Natural killer cell (primary cell): ENCODE measurements at regions not wholly inside any gene's neighbourhood (a gene's known extent, or its start where the extent isn't known, plus 50 kb on each side); places are given as distances from the start of the nearest gene placed in this dataset.

Experiments
- ATAC-seq, 3 donors: fragments of 150-1000 bp in 2 of 3; fragments of 200-7000 bp in 1 of 3; cut with Tn5 transposase; 1 replicate in 1 of 3; 2 replicates in 2 of 3; pipeline ENCODE4 v1.10.0; 2021; ENCODE audit warnings: mild to moderate bottlenecking in 2 of 3, moderate library complexity in 2 of 3
- DNase-seq, 2 donors: peaks; one replicate each; pipeline versions ENCODE4 v3.0.0 to v3.0.0-alpha.2; 2013 to 2021; ENCODE audit warnings: mixed read lengths in 1 of 2
- H3K27ac ChIP-seq: one replicate; pipeline ENCODE4 v1.5.1; 2013; ENCODE audit warnings: mild to moderate bottlenecking, low read length
- H3K27me3 ChIP-seq: one replicate; pipeline ENCODE4 v1.6.1; 2013; ENCODE audit warnings: low read length; ENCODE audit not compliant: control insufficient read depth, insufficient read depth
- H3K36me3 ChIP-seq: one replicate; pipeline ENCODE4 v1.6.1; 2013; ENCODE audit warnings: low read length; ENCODE audit not compliant: control insufficient read depth, insufficient read depth
- H3K4me1 ChIP-seq: one replicate; pipeline ENCODE4 v1.6.1; 2013; ENCODE audit warnings: low read length; ENCODE audit not compliant: control insufficient read depth, insufficient read depth
- H3K4me3 ChIP-seq: one replicate; pipeline ENCODE4 v1.5.1; 2013; ENCODE audit warnings: low read length
- H3K9me3 ChIP-seq: one replicate; pipeline ENCODE4 v1.6.1; 2013; ENCODE audit warnings: low read length; ENCODE audit not compliant: control insufficient read depth, insufficient read depth
- H3K27ac Mint-ChIP-seq, 2 donors: one replicate each; pipeline ENCODE4 v1.8.0; 2022; ENCODE audit warnings: mild to moderate bottlenecking in 2 of 2, mixed read lengths in 2 of 2, moderate library complexity in 1 of 2
- H3K27me3 Mint-ChIP-seq, 2 donors: one replicate each; pipeline ENCODE4 v1.8.0; 2022; ENCODE audit warnings: low read depth in 2 of 2, mixed read lengths in 2 of 2
- H3K36me3 Mint-ChIP-seq: one replicate; pipeline ENCODE4 v1.8.0; 2022; ENCODE audit warnings: mixed read lengths
- H3K4me1 Mint-ChIP-seq, 2 donors: one replicate each; pipeline ENCODE4 v1.8.0; 2022; ENCODE audit warnings: mixed read lengths in 2 of 2
- H3K4me3 Mint-ChIP-seq: one replicate; pipeline ENCODE4 v1.8.0; 2022; ENCODE audit warnings: mild to moderate bottlenecking, moderate library complexity, mixed read lengths
- H3K9me3 Mint-ChIP-seq, 2 donors: one replicate each; pipeline ENCODE4 v1.8.0; 2022; ENCODE audit warnings: mixed read lengths in 2 of 2
- WGBS: methylation state at CpG from one replicate; pipeline ENCODE4 v1.1.7; 2013; ENCODE audit warnings: missing lambda C conversion rate; ENCODE audit not compliant: insufficient coverage; 5-methylcytosine and 5-hydroxymethylcytosine counted together
- intact Hi-C: fragments of 100-400 bp; cut with micrococcal nuclease; formaldehyde crosslinking; loops from one replicate; pipeline ENCODE4 v1.14.2; 2022
- TF ChIP-seq, protein P1 (sequence below): fragments of 200-600 bp; IDR thresholded peaks from one replicate; pipeline ENCODE4 v1.8.0; 2022; ENCODE audit warnings: antibody characterized with exemption

DNA sequence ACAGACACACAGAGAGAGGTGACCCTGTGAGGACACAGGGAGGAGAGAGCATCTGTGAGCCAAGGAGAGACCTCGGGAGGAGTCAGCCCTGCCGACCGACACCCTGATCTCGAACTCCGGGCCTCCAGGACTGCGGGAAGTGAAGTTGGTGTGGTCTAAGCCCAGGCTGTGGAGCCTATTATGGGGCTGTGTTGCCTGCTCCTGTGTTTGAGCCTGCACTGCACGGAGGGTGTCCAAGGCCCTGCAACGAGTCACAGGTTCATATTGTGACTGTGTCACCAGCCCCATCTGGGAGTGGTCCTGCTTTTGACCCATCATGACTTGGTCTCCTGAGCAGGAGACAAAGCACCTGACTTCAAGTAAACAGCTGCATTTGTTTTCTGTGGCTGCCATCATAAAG, 186.0 kb upstream of the AJAP1 start:
- no peak overlapping the region for H3K4me3 Mint-ChIP-seq
- Histone ChIP-seq H3K36me3 (no peaks in the 10 kb centered on the region), H3K4me1 (no peaks in the 10 kb centered on the region), H3K27ac (no peak overlapping the region), H3K9me3 (no peaks in the 10 kb centered on the region), H3K27me3 (no peaks in the 10 kb centered on the region), H3K4me3 (no peak overlapping the region)
- H3K36me3 Mint-ChIP-seq, result no peaks in the 10 kb centered on the region
- TF ChIP-seq, protein P1, sequence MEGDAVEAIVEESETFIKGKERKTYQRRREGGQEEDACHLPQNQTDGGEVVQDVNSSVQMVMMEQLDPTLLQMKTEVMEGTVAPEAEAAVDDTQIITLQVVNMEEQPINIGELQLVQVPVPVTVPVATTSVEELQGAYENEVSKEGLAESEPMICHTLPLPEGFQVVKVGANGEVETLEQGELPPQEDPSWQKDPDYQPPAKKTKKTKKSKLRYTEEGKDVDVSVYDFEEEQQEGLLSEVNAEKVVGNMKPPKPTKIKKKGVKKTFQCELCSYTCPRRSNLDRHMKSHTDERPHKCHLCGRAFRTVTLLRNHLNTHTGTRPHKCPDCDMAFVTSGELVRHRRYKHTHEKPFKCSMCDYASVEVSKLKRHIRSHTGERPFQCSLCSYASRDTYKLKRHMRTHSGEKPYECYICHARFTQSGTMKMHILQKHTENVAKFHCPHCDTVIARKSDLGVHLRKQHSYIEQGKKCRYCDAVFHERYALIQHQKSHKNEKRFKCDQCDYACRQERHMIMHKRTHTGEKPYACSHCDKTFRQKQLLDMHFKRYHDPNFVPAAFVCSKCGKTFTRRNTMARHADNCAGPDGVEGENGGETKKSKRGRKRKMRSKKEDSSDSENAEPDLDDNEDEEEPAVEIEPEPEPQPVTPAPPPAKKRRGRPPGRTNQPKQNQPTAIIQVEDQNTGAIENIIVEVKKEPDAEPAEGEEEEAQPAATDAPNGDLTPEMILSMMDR, result no peak
- H3K4me1 Mint-ChIP-seq, result no peaks in the 10 kb centered on the region
- ATAC-seq (no peak), DNase-seq (no peak)
- H3K9me3 Mint-ChIP-seq, result no peaks in the 10 kb centered on the region
- whole genome bisulfite sequencing, result 83% methylated on average over 8 of the region's 8 CpGs
- intact Hi-C loops, result no loop called here
- H3K27me3 Mint-ChIP-seq, result no peaks in the 10 kb centered on the region
- no peak overlapping the region for H3K27ac Mint-ChIP-seq

GRCh38 chr1:4468804-4469514, 185.4 kb upstream of the AJAP1 start:
- WGBS, result 86% methylated on average over 8 of the region's 9 CpGs
- Histone ChIP-seq H3K4me1 (no peaks in the 10 kb centered on the region), H3K4me3 (no peak overlapping the region), H3K27me3 (no peaks in the 10 kb centered on the region), H3K27ac (no peak overlapping the region), H3K9me3 (no peaks in the 10 kb centered on the region), H3K36me3 (no peaks in the 10 kb centered on the region)
- Mint-ChIP-seq H3K9me3 (no peaks in the 10 kb centered on the region), H3K27ac (no peak overlapping the region), H3K4me3 (no peak overlapping the region), H3K4me1 (no peaks in the 10 kb centered on the region), H3K36me3 (no peaks in the 10 kb centered on the region), H3K27me3 (no peaks in the 10 kb centered on the region)
- no peak for DNase-seq
- TF ChIP-seq, protein P1, result no peak
- no peak for ATAC-seq
- intact Hi-C loops, result no loop called here

DNA sequence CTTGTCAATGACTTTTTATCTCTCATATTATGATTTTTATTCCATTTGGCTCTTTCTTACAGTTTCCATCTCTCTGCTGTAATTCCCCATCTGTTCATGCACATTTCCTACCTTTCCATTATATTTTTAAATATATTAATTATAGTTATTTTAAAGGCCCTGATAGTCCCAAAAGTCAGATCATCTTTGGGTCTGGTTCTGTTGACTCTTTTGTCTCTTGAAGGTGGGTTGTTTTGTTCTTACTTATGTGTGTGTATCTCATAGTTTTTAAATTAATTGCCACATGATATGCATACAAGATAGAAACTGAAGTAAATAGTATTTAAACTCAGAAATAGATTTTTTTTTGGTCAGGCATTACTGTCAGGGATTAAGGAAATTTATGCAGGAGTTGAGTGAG, 178.0 kb upstream of the AJAP1 start:
- H3K4me1 ChIP-seq, result no peaks in the 10 kb centered on the region
- ATAC-seq, result no peak
- no peaks in the 10 kb centered on the region for H3K4me1 Mint-ChIP-seq

More for the DNA sequence above, 178.0 kb upstream of the AJAP1 start:
- no peak for DNase-seq
- H3K4me3 ChIP-seq, result no peak overlapping the region
- H3K36me3 ChIP-seq, result no peaks in the 10 kb centered on the region
- peaks cover 8% of the 10 kb centered on the region for H3K9me3 ChIP-seq
- TF ChIP-seq, protein P1, result no peak
- Mint-ChIP-seq H3K27ac (no peak overlapping the region), H3K9me3 (peaks cover 0 to 2% of the 10 kb centered on the region in 2 donors), H3K36me3 (no peaks in the 10 kb centered on the region), H3K4me3 (no peak overlapping the region), H3K27me3 (no peaks in the 10 kb centered on the region)
- intact Hi-C loops, result no loop called here
- no peaks in the 10 kb centered on the region for H3K27me3 ChIP-seq
- no peak overlapping the region for H3K27ac ChIP-seq
